NCI-H345 treated with DMSO at 0.1 percent for 48 hours (cell line): ENCODE measurements at regions not wholly inside any gene's neighbourhood (a gene's known extent, or its start where the extent isn't known, plus 50 kb on each side); places are given as distances from the start of the nearest gene placed in this dataset.

ENCODE experiments used
- DNase-seq: peaks from one replicate; lab custom pipeline; 2025; ENCODE audit not compliant: unreplicated experiment; lab: John Stamatoyannopoulos, UW

GRCh38 chr14:82313889-82314288 lies 780.2 kb upstream of the SEL1L start:
- peak; percentile 89 for DNase-seq

DNA sequence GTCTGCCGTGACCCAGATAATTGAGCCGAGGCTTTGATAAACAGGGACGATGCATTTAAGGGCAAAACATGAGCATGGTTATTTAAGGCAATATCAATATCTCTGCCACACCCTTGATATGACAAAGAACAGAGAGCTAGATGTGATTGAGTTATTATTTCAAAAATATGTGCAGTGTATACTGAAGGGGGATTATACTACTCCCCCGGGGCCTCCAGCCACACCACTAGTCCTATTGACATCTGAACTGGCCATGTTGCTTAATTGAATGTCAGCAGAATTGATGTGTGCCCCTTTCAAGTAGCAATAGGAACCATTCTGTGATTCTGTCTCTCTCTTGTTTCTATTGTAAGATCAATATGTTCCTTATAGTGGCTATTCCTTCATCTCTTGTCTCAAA lies 794.8 kb upstream of the SEL1L start:
- no peak for DNase-seq

DNA sequence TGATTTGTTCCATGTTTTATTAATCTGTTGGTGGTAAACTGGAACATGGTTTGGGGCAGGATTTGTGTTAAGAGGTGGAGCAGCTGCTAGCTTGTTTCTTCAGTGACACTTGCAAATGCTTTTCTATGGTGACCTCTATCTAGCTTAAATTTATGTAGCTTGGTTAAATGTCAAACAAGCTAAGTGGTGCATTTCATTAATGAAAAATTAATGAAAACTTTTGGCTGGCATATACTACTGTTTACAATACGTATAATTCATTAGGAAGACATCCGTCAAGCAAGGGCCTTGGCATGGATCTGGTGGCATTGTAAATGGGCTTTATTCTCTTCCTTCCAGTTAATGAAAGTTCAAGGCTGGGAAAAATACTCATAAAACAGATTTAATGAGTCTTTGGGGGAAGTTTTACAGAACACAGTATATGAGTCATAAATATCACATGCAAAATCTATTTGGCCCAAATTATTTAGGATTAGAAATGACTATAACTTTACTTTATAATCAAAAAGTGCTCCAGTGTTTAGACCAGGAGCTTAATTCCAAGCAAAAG lies 807.7 kb upstream of the SEL1L start:
- DNase-seq, result no peak

GRCh38 chr14:82342596-82342995 lies 808.9 kb upstream of the SEL1L start:
- no peak for DNase-seq

- DNase-seq, result no peak
Measured at GRCh38 chr14:82345184-82345583, 811.5 kb upstream of the SEL1L start.

DNA sequence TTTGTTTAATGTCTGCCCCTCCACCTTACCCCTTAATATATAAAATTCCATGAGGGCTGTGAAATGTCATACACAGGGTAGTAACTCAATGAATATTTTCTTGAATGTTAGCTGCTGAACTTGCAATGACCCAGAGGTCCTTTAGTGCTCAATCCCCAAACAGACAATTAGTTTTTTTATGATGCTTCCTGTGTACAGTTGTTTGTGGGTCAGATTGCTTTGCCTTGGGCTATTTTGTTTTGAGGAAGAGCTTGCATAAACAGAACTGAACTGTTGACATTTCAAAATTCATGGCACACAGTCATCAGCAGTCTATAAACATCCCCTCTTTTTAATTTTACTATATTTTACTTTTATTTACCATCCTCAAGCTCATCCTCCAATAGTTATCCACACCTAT lies 820.5 kb upstream of the SEL1L start:
- no peak for DNase-seq

GRCh38 chr14:82359201-82359600 lies 825.5 kb upstream of the SEL1L start:
- no peak for DNase-seq

GRCh38 chr14:82362452-82362851 lies 828.8 kb upstream of the SEL1L start:
- DNase-seq, result no peak

DNA sequence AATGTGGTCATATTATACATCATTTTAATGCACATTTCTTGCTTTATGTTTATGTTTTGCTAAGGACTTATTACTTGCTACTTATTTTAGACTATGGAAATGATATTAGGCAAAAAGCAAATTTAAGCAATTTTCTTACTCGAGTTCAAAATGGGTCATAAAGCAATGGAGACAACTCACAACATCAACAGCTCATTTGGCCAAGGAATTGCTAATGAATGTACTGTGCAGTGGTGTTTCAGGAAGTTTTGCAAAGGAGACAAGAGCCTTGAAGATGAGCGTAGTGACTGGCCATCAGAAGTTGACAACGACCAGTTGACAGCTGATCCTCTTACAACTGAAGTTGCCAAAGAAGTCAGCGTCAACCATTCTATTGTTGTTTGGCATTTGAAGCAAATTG lies 831.8 kb upstream of the SEL1L start:
- no peak for DNase-seq

- no peak for DNase-seq
Measured at GRCh38 chr14:82366803-82367202, 833.1 kb upstream of the SEL1L start.

- no peak for DNase-seq
Measured at GRCh38 chr14:82379291-82379690, 845.6 kb upstream of the SEL1L start.

DNA sequence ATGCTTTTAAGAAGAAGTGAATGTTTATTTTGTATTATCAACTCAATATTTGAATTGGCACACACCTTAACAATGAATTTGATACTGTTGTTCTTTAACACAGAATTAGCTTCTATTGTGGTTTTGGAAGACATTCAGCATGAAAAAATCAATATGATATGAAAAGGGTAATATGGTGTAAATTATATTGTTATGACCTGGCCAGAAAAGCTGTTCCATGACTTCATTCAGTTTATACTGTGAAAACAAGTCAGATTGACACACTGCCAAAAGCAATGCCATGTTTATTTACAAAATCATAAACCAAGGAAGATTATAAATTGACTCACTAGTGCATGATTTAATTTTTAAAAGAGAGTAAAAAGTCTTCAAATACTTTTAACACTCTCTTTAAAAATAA lies 851.4 kb upstream of the SEL1L start:
- DNase-seq, result no peak

DNA sequence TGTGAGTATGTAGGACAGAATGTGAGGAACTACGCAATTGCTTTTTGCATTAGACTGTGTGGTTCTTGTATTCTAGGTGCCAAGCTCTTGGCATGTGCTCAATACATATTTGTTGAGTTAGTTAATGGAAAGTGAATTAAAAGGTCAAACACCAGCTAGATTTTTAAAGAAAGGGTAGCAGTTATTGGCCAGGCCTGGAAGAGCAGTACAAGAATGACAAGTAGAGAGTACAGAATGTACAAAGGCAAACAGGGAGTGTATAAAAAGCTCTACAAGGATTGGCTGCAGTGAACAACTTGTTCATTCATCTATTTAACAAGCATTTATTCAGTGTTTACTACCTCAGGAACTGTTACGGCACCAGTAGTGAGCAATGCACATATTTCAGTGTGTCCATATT lies 854.0 kb upstream of the SEL1L start:
- no peak for DNase-seq

GRCh38 chr14:82388488-82388887 lies 854.8 kb upstream of the SEL1L start:
- no peak for DNase-seq

DNA sequence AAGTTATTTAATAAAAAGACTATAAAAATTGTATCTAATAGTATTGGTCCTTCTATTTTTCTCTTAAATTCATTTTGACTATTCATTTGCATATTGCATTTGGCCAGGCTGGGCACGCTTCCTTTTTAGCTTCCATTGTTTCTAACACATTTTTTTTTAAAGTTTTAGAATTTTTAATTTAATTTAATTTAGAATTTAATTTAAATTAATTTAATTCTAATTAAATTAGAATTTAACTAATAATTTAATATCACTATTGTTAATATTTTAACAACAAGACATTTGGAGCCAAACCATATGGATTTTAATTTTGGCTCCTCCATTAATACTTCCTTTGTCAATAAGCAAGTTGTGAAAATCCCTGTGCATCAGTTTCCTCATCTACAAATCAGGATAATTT lies 856.9 kb upstream of the SEL1L start:
- DNase-seq, result no peak

DNA sequence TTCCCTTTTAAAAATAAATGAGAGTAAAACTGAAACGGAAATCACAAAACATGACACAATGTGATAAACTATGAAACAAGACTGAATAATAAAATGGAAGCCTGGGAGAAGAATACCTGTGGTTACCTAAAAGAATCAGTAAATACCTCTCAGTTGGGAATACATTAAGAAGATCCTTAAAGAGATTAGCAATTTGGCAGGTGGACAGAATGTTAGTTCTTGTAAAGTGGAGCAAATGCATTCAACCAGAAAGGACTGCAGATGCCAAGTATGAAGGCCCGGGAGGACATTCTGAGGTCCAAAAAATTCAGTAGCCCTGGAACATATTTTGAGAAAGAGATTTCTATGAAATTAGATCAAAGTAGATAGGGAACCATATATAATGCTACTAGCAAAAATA lies 861.3 kb upstream of the SEL1L start:
- DNase-seq, result no peak

DNA sequence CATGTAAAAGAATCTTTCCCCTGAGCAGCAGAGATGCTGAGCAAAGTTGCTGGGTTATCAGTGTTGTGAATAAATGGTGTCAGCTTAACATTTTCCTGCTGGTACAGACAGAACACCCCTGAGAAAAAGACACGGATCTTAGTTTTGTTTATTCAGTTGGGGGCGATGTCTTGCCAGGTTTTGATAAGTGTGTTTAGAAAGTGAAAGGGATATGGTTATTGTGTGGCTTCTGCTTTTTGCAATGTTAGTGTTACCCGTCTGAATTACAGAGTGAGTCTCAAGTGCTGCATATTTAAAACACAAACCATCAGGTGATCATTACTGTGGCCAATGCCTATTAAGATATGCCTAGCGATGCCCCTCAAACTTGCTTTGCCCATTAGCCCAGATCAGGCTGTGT lies 864.6 kb upstream of the SEL1L start:
- DNase-seq, result no peak

- DNase-seq, result peak; percentile 95
Measured at GRCh38 chr14:82403987-82404386, 870.3 kb upstream of the SEL1L start.

DNA sequence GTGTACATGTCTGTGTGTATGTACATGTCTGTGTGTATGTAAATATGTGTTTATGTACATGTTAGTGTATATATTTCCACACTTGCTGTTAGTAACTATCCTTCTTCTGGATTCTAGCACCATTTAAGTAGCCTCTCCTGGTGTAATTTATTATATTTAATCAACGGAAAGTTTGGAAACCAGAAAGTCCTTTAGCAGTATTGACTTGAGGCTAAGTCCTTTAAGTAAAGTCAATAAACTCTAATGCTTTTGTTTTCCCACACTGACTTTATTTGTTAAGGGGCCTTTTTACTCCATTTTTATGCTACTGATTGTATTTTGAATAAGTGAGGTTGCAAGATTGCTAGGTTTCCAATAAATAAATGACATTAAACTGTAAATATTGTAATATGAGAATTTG lies 876.4 kb upstream of the SEL1L start:
- no peak for DNase-seq

DNA sequence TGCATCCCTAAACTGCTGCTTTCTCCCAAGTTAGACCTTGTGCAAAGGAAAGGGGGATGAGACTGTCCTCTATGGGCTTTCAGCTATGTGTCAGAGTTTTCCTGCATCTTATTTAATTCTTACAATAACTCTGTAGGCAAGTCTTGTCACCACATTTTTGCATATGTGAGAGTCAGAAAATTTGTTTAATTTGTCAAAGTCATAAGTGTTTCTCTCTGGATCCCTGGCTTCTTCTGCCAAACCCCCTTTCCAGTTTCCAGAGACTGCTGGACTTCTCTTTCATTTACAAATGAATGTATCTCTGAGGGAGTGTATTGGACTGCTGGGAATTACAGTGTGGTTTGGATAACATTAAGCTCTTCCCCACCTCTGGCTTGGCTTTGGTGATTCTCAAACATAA lies 877.6 kb upstream of the SEL1L start:
- no peak for DNase-seq

DNA sequence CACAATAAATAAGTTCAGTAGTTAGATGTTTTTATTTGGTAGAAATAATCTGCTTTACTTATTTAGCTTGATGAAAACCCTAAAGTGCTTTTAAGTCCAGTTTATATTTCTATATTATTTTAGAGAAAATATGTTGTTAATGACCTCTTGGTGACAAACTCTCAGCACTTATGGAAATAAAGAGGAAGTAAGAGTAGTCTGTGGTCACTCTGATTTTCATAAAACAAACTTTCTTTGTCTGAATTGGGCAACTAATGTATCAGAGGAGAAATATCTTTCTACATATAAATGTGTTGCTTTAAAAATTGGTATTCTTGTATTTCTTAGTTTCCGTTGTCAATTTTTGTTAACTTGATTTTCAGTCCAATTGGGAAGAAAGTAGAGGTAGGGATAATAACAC lies 878.9 kb upstream of the SEL1L start:
- DNase-seq, result no peak

GRCh38 chr14:82414853-82415539 lies 881.3 kb upstream of the SEL1L start:
- DNase-seq, result no peak

DNA sequence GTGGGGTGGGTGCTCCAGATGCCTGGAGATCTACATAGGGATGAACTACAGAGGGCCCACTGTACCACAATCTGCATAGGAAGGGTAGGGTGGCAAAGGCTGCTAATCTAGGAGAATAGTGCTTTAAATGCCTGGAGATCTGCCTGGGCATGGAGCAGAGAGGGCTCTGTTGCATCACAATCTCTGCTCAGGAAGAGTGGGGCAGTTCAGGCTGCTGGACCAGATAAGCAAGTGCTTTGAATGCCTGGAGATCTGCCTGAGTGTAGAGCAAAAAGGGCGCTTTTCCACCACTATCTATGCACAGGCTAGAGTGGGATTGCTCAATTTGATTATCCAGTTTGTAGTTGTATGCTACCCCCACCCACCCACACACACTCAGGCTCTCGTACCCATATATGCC lies 886.3 kb upstream of the SEL1L start:
- no peak for DNase-seq
